HEK293 (cell line): ENCODE measurements at regions not wholly inside any gene's neighbourhood (a gene's known extent, or its start where the extent isn't known, plus 50 kb on each side); places are given as distances from the start of the nearest gene placed in this dataset.

Source experiments
- CTCF ChIA-PET: fragments of 350-600 bp; formaldehyde crosslinking; extraction: SDS; loops from one replicate; lab custom pipeline; 2021; ENCODE audit warnings: antibody characterized with exemption; lab: Yijun Ruan, JAX
- POLR2A ChIA-PET: fragments of 300-600 bp; formaldehyde crosslinking; extraction: SDS; loops from one replicate; lab custom pipeline; 2020; ENCODE audit warnings: antibody characterized with exemption, inconsistent platforms; lab: Yijun Ruan, JAX
- H3K27ac ChIP-seq: fragments of 200-500 bp; sonication (Bioruptor generic); 2 replicates; pipeline ENCODE4 v1.5.1; 2014; ENCODE audit warnings: low read depth, low read length, control low read depth, inconsistent platforms; ENCODE audit errors: extremely low read depth
- H3K36me3 ChIP-seq, 2 experiments: fragments of 200-500 bp in 1 of 2; sonication (Bioruptor generic) in 1 of 2; 1 replicate in 1 of 2; 2 replicates in 1 of 2; pipeline ENCODE4 v1.5.1; 2014 to 2017; ENCODE audit warnings: inconsistent platforms in 2 of 2, low read length in 2 of 2; ENCODE audit not compliant: control insufficient read depth in 2 of 2, insufficient read depth in 1 of 2
- H3K4me1 ChIP-seq: fragments of 200-500 bp; sonication (Bioruptor generic); 2 replicates; pipeline ENCODE4 v1.5.1; 2014; ENCODE audit warnings: mild to moderate bottlenecking, low read length, inconsistent platforms; ENCODE audit not compliant: control insufficient read depth, insufficient read depth
- H3K4me3 ChIP-seq: 2 replicates; pipeline ENCODE4 v1.5.1; 2011; ENCODE audit warnings: low read depth, mild to moderate bottlenecking, control low read depth, low read length, moderate library complexity
- H3K9me3 ChIP-seq: fragments of 200-500 bp; sonication (Bioruptor generic); 2 replicates; pipeline ENCODE4 v1.5.1; 2014; ENCODE audit warnings: low read depth, low read length, inconsistent platforms; ENCODE audit not compliant: control insufficient read depth, insufficient read depth
- BCL11B ChIP-seq: fragments of 450-650 bp; formaldehyde crosslinking; IDR thresholded peaks from 2 replicates; pipeline ENCODE4 v1.5.1; 2016; ENCODE audit warnings: low read depth, missing biosample characterization, missing genetic modification characterization
- GLIS2 ChIP-seq: fragments of 450-650 bp; formaldehyde crosslinking; IDR thresholded peaks from 2 replicates; pipeline ENCODE4 v1.5.1; 2016; ENCODE audit warnings: missing biosample characterization, missing genetic modification characterization
- OVOL3 ChIP-seq: fragments of 450-650 bp; formaldehyde crosslinking; IDR thresholded peaks from 2 replicates; pipeline ENCODE4 v1.5.1; 2016; ENCODE audit warnings: missing biosample characterization, missing genetic modification characterization
- ZFP3 ChIP-seq: fragments of 450-650 bp; formaldehyde crosslinking; IDR thresholded peaks from 2 replicates; pipeline ENCODE4 v1.5.1; 2016; ENCODE audit warnings: low read depth, missing biosample characterization, missing genetic modification characterization
- ZIC2 ChIP-seq: fragments of 450-650 bp; formaldehyde crosslinking; IDR thresholded peaks from 2 replicates; pipeline ENCODE4 v1.5.1; 2016; ENCODE audit warnings: missing biosample characterization, missing genetic modification characterization
- ZNF10 ChIP-seq: fragments of 450-650 bp; formaldehyde crosslinking; IDR thresholded peaks from 2 replicates; pipeline ENCODE4 v1.5.1; 2017; ENCODE audit warnings: missing biosample characterization, missing genetic modification characterization
- ZNF140 ChIP-seq: fragments of 450-650 bp; formaldehyde crosslinking; IDR thresholded peaks from 2 replicates; pipeline ENCODE4 v1.5.1; 2016; ENCODE audit warnings: missing biosample characterization, missing genetic modification characterization
- ZNF169 ChIP-seq: fragments of 450-650 bp; formaldehyde crosslinking; IDR thresholded peaks from 2 replicates; pipeline ENCODE4 v1.5.1; 2016; ENCODE audit warnings: missing biosample characterization, missing genetic modification characterization
- ZNF221 ChIP-seq: fragments of 450-650 bp; formaldehyde crosslinking; IDR thresholded peaks from 2 replicates; pipeline ENCODE4 v1.5.1; 2017; ENCODE audit warnings: missing biosample characterization, missing genetic modification characterization, borderline replicate concordance
- ZNF37A ChIP-seq: fragments of 450-650 bp; IDR thresholded peaks from 2 replicates; pipeline ENCODE4 v1.5.1; 2018; ENCODE audit warnings: missing biosample characterization, missing genetic modification characterization
- ZNF549 ChIP-seq: fragments of 450-650 bp; IDR thresholded peaks from 2 replicates; pipeline ENCODE4 v1.5.1; 2018; ENCODE audit warnings: missing biosample characterization, missing genetic modification characterization, mild to moderate bottlenecking, inconsistent platforms, moderate library complexity
- ZNF558 ChIP-seq: fragments of 450-650 bp; formaldehyde crosslinking; IDR thresholded peaks from 2 replicates; pipeline ENCODE4 v1.5.1; 2016; ENCODE audit warnings: missing biosample characterization, missing genetic modification characterization
- ZNF626 ChIP-seq: fragments of 450-650 bp; sonication (Bioruptor Pico); formaldehyde crosslinking; IDR thresholded peaks from 2 replicates; pipeline ENCODE4 v1.5.1; 2018; ENCODE audit warnings: missing biosample characterization, missing genetic modification characterization, inconsistent platforms
- ZNF658 ChIP-seq: fragments of 450-650 bp; formaldehyde crosslinking; IDR thresholded peaks from 2 replicates; pipeline ENCODE4; 2016; ENCODE audit warnings: missing biosample characterization, missing genetic modification characterization
- ZNF670 ChIP-seq: fragments of 450-650 bp; formaldehyde crosslinking; IDR thresholded peaks from 2 replicates; pipeline ENCODE4 v1.5.1; 2016; ENCODE audit warnings: missing biosample characterization, missing genetic modification characterization, low read depth
- ZNF747 ChIP-seq: fragments of 450-650 bp; formaldehyde crosslinking; IDR thresholded peaks from 2 replicates; pipeline ENCODE4 v1.5.1; 2016; ENCODE audit warnings: missing biosample characterization, missing genetic modification characterization
- TF ChIP-seq, protein P1 (sequence below): fragments of 450-650 bp; formaldehyde crosslinking; IDR thresholded peaks from 2 replicates; pipeline ENCODE4 v1.5.1; 2016; ENCODE audit warnings: missing biosample characterization, missing genetic modification characterization
- TF ChIP-seq, protein P2 (sequence below): fragments of 450-650 bp; formaldehyde crosslinking; IDR thresholded peaks from 2 replicates; pipeline ENCODE4 v1.5.1; 2016; ENCODE audit warnings: missing biosample characterization, missing genetic modification characterization
- TF ChIP-seq, protein P3 (sequence below): sonication (generic); formaldehyde crosslinking; IDR thresholded peaks from 2 replicates; pipeline ENCODE4 v1.8.1; 2022; ENCODE audit warnings: mild to moderate bottlenecking, moderate library complexity, missing genetic modification reagents
- TF ChIP-seq, protein P4 (sequence below): fragments of 450-650 bp; formaldehyde crosslinking; IDR thresholded peaks from 2 replicates; pipeline ENCODE4 v1.5.1; 2017; ENCODE audit warnings: missing biosample characterization, missing genetic modification characterization
- TF ChIP-seq, protein P5 (sequence below): fragments of 450-650 bp; IDR thresholded peaks from 2 replicates; pipeline ENCODE4 v1.5.1; 2018; ENCODE audit warnings: missing biosample characterization, mild to moderate bottlenecking, missing genetic modification characterization
- TF ChIP-seq, protein P6 (sequence below): fragments of 450-650 bp; formaldehyde crosslinking; IDR thresholded peaks from 2 replicates; pipeline ENCODE4 v1.5.1; 2016; ENCODE audit warnings: missing biosample characterization, missing genetic modification characterization, borderline replicate concordance

DNA sequence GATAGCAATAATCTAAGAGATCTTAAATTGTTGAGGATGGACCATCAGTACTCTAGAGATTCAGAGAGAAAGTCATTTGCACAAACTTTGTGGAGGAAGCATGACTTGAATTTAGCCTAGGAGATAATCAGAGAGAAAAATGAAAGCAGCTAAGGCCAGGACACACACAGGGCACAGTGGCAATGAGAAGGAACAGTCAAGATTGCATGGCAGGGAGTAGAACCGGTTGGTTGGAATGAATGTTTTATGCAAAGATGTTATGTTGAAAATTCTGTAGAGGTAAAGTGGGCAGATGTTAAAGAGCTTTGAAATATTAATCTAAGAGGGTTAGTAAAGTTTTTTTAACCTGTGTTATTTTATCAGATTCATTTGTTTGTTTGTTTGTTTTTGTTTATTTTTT lies 521.8 kb downstream of the GATA3 start:
- Histone ChIP-seq H3K27ac (no peak overlapping the region), H3K36me3 (no peaks in the 10 kb centered on the region), H3K4me3 (no peak overlapping the region), H3K9me3 (no peaks in the 10 kb centered on the region), H3K4me1 (no peaks in the 10 kb centered on the region)
- CTCF ChIA-PET: interaction anchor here (0.6 kb wide), 2 partner anchors 10 to 1273 kb away, joined by 3 to 4 read pairs; no protein-coding TSS in a partner anchor
- POLR2A ChIA-PET: no interaction called here
- TF ChIP-seq ZNF169 (tag by site-specific recombination): no peak
- TF ChIP-seq, protein P1, sequence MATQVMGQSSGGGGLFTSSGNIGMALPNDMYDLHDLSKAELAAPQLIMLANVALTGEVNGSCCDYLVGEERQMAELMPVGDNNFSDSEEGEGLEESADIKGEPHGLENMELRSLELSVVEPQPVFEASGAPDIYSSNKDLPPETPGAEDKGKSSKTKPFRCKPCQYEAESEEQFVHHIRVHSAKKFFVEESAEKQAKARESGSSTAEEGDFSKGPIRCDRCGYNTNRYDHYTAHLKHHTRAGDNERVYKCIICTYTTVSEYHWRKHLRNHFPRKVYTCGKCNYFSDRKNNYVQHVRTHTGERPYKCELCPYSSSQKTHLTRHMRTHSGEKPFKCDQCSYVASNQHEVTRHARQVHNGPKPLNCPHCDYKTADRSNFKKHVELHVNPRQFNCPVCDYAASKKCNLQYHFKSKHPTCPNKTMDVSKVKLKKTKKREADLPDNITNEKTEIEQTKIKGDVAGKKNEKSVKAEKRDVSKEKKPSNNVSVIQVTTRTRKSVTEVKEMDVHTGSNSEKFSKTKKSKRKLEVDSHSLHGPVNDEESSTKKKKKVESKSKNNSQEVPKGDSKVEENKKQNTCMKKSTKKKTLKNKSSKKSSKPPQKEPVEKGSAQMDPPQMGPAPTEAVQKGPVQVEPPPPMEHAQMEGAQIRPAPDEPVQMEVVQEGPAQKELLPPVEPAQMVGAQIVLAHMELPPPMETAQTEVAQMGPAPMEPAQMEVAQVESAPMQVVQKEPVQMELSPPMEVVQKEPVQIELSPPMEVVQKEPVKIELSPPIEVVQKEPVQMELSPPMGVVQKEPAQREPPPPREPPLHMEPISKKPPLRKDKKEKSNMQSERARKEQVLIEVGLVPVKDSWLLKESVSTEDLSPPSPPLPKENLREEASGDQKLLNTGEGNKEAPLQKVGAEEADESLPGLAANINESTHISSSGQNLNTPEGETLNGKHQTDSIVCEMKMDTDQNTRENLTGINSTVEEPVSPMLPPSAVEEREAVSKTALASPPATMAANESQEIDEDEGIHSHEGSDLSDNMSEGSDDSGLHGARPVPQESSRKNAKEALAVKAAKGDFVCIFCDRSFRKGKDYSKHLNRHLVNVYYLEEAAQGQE (tag by site-specific recombination): no peak
- no peak for TF ChIP-seq OVOL3
- TF ChIP-seq ZNF549: no peak
- TF ChIP-seq, protein P2, sequence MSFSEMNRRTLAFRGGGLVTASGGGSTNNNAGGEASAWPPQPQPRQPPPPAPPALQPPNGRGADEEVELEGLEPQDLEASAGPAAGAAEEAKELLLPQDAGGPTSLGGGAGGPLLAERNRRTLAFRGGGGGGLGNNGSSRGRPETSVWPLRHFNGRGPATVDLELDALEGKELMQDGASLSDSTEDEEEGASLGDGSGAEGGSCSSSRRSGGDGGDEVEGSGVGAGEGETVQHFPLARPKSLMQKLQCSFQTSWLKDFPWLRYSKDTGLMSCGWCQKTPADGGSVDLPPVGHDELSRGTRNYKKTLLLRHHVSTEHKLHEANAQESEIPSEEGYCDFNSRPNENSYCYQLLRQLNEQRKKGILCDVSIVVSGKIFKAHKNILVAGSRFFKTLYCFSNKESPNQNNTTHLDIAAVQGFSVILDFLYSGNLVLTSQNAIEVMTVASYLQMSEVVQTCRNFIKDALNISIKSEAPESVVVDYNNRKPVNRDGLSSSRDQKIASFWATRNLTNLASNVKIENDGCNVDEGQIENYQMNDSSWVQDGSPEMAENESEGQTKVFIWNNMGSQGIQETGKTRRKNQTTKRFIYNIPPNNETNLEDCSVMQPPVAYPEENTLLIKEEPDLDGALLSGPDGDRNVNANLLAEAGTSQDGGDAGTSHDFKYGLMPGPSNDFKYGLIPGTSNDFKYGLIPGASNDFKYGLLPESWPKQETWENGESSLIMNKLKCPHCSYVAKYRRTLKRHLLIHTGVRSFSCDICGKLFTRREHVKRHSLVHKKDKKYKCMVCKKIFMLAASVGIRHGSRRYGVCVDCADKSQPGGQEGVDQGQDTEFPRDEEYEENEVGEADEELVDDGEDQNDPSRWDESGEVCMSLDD: no peak
- TF ChIP-seq ZNF140: no peak
- TF ChIP-seq, protein P3, sequence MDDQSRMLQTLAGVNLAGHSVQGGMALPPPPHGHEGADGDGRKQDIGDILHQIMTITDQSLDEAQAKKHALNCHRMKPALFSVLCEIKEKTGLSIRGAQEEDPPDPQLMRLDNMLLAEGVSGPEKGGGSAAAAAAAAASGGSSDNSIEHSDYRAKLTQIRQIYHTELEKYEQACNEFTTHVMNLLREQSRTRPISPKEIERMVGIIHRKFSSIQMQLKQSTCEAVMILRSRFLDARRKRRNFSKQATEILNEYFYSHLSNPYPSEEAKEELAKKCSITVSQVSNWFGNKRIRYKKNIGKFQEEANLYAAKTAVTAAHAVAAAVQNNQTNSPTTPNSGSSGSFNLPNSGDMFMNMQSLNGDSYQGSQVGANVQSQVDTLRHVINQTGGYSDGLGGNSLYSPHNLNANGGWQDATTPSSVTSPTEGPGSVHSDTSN (CRISPR knock-in tag): no peak
- no peak for TF ChIP-seq ZNF626
- TF ChIP-seq BCL11B: no peak
- TF ChIP-seq GLIS2 (tag by site-specific recombination): no peak
- TF ChIP-seq, protein P4, sequence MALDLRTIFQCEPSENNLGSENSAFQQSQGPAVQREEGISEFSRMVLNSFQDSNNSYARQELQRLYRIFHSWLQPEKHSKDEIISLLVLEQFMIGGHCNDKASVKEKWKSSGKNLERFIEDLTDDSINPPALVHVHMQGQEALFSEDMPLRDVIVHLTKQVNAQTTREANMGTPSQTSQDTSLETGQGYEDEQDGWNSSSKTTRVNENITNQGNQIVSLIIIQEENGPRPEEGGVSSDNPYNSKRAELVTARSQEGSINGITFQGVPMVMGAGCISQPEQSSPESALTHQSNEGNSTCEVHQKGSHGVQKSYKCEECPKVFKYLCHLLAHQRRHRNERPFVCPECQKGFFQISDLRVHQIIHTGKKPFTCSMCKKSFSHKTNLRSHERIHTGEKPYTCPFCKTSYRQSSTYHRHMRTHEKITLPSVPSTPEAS (tag by site-specific recombination): no peak
- no peak for TF ChIP-seq ZFP3 (tag by site-specific recombination)
- no peak for TF ChIP-seq ZNF558
- no peak for TF ChIP-seq ZNF658 (tag by site-specific recombination)
- TF ChIP-seq ZNF10: no peak
- no peak for TF ChIP-seq ZNF221 (tag by site-specific recombination)
- TF ChIP-seq ZNF37A (tag by site-specific recombination): no peak

DNA sequence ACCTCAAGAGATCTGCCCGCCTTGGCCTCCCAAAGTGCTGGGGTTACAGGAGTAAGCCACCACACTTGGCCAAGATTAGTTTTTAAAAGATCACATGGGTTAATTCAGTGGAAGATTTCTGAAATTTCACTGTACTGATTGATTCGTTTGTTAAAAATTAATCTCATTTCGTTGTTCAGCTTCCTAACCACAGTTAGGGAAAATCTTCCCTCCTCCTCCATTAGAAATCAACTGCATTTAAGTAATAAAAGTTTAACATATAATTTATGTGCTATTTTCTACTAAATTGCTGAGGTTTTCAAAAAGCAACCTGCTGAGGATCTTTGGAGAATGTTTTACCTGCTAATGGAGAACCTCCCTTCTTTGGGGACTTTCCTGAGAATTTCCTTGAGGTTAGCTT lies 522.4 kb downstream of the GATA3 start:
- ChIA-PET CTCF (interaction anchor here (0.6 kb wide), 2 partner anchors 343 to 1274 kb away, joined by 3 to 4 read pairs; no protein-coding TSS in a partner anchor), POLR2A (no interaction called here)
- Histone ChIP-seq H3K4me3 (no peak overlapping the region), H3K9me3 (no peaks in the 10 kb centered on the region), H3K36me3 (no peaks in the 10 kb centered on the region), H3K27ac (no peak overlapping the region), H3K4me1 (no peaks in the 10 kb centered on the region)
- TF ChIP-seq, protein P5, sequence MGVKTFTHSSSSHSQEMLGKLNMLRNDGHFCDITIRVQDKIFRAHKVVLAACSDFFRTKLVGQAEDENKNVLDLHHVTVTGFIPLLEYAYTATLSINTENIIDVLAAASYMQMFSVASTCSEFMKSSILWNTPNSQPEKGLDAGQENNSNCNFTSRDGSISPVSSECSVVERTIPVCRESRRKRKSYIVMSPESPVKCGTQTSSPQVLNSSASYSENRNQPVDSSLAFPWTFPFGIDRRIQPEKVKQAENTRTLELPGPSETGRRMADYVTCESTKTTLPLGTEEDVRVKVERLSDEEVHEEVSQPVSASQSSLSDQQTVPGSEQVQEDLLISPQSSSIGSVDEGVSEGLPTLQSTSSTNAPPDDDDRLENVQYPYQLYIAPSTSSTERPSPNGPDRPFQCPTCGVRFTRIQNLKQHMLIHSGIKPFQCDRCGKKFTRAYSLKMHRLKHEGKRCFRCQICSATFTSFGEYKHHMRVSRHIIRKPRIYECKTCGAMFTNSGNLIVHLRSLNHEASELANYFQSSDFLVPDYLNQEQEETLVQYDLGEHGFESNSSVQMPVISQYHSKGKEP (tag by site-specific recombination): no peak
- TF ChIP-seq, protein P6, sequence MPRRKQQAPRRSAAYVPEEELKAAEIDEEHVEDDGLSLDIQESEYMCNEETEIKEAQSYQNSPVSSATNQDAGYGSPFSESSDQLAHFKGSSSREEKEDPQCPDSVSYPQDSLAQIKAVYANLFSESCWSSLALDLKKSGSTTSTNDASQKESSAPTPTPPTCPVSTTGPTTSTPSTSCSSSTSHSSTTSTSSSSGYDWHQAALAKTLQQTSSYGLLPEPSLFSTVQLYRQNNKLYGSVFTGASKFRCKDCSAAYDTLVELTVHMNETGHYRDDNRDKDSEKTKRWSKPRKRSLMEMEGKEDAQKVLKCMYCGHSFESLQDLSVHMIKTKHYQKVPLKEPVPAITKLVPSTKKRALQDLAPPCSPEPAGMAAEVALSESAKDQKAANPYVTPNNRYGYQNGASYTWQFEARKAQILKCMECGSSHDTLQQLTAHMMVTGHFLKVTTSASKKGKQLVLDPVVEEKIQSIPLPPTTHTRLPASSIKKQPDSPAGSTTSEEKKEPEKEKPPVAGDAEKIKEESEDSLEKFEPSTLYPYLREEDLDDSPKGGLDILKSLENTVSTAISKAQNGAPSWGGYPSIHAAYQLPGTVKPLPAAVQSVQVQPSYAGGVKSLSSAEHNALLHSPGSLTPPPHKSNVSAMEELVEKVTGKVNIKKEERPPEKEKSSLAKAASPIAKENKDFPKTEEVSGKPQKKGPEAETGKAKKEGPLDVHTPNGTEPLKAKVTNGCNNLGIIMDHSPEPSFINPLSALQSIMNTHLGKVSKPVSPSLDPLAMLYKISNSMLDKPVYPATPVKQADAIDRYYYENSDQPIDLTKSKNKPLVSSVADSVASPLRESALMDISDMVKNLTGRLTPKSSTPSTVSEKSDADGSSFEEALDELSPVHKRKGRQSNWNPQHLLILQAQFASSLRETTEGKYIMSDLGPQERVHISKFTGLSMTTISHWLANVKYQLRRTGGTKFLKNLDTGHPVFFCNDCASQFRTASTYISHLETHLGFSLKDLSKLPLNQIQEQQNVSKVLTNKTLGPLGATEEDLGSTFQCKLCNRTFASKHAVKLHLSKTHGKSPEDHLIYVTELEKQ (tag by site-specific recombination): no peak
- no peak for TF ChIP-seq ZIC2 (tag by site-specific recombination)
- TF ChIP-seq ZNF670 (tag by site-specific recombination): no peak
- no peak for TF ChIP-seq ZNF747 (tag by site-specific recombination)
